ENCODE measurements at regions not wholly inside any gene's neighbourhood (a gene's known extent, or its start where the extent isn't known, plus 50 kb on each side); places are given as distances from the start of the nearest gene placed in this dataset.

DNA sequence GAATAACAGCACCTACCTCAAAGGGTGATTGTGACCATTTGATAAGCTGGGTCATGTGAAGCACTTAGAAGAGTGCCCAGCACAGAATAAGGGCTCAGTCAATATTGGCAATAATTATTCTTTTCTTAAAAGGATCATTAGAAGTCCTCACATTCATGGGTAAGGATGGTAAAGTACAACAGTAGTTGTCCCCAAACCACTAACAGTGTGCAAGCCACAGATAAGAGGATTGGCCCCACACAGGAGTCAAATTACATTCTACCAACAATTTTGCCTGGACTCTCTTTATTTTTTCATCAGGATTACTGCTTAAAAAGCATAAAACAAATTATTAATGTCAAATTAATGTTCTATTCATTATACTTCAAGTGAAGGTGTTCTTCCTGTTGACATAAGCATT is 271.5 kb upstream of the PDGFD start:
- no peak for TF ChIP-seq EP300 (IDR thresholded peaks at IDR 0.05; ENCODE audit: borderline replicate concordance)
- no peak for TF ChIP-seq RAD21 (IDR thresholded peaks at IDR 0.05; ENCODE audit: low read depth)
- TF ChIP-seq, protein P1, sequence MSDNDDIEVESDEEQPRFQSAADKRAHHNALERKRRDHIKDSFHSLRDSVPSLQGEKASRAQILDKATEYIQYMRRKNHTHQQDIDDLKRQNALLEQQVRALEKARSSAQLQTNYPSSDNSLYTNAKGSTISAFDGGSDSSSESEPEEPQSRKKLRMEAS (IDR thresholded peaks at IDR 0.05), result no peak
- TF ChIP-seq, protein P2, sequence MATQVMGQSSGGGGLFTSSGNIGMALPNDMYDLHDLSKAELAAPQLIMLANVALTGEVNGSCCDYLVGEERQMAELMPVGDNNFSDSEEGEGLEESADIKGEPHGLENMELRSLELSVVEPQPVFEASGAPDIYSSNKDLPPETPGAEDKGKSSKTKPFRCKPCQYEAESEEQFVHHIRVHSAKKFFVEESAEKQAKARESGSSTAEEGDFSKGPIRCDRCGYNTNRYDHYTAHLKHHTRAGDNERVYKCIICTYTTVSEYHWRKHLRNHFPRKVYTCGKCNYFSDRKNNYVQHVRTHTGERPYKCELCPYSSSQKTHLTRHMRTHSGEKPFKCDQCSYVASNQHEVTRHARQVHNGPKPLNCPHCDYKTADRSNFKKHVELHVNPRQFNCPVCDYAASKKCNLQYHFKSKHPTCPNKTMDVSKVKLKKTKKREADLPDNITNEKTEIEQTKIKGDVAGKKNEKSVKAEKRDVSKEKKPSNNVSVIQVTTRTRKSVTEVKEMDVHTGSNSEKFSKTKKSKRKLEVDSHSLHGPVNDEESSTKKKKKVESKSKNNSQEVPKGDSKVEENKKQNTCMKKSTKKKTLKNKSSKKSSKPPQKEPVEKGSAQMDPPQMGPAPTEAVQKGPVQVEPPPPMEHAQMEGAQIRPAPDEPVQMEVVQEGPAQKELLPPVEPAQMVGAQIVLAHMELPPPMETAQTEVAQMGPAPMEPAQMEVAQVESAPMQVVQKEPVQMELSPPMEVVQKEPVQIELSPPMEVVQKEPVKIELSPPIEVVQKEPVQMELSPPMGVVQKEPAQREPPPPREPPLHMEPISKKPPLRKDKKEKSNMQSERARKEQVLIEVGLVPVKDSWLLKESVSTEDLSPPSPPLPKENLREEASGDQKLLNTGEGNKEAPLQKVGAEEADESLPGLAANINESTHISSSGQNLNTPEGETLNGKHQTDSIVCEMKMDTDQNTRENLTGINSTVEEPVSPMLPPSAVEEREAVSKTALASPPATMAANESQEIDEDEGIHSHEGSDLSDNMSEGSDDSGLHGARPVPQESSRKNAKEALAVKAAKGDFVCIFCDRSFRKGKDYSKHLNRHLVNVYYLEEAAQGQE (IDR thresholded peaks at IDR 0.05; ENCODE audit: low read depth), result no peak
- TF ChIP-seq CREB1 (IDR thresholded peaks at IDR 0.05; ENCODE audit: low read depth), result no peak
- no peak for TF ChIP-seq CEBPB (IDR thresholded peaks at IDR 0.05)
- TF ChIP-seq YY1 (IDR thresholded peaks at IDR 0.05; ENCODE audit: low read depth), result no peak
- no peak for TF ChIP-seq TAF1 (IDR thresholded peaks at IDR 0.05; ENCODE audit: low read depth)
- no peak for TF ChIP-seq USF1 (IDR thresholded peaks at IDR 0.05)
- no peak for TF ChIP-seq EGR1 (IDR thresholded peaks at IDR 0.05)
- TF ChIP-seq TCF12 (IDR thresholded peaks at IDR 0.05; ENCODE audit: low read depth), result no peak
